GM12875 (cell line): ENCODE measurements at regions not wholly inside any gene's neighbourhood (a gene's known extent, or its start where the extent isn't known, plus 50 kb on each side); places are given as distances from the start of the nearest gene placed in this dataset.

Experiments used
- H3K4me3 ChIP-seq: one replicate; pipeline ENCODE4 v1.5.1; 2011; ENCODE audit warnings: low read depth, low read length, control low read depth
- CTCF ChIP-seq: IDR thresholded peaks from 2 replicates; pipeline ENCODE4 v1.5.1; 2011; ENCODE audit warnings: low read depth, mild to moderate bottlenecking, control low read depth, inconsistent platforms, low read length, moderate library complexity, borderline replicate concordance; ENCODE audit not compliant: insufficient read depth

GRCh38 chr6:6866656-6867403 lies 240.9 kb upstream of the RREB1 start:
- H3K4me3 ChIP-seq, result no peak overlapping the region
- no peak for TF ChIP-seq CTCF

- TF ChIP-seq CTCF, result no peak
Measured at GRCh38 chr6:6867404-6867799, 240.4 kb upstream of the RREB1 start.

GRCh38 chr6:6869094-6869493 lies 238.7 kb upstream of the RREB1 start:
- no peak overlapping the region for H3K4me3 ChIP-seq
- TF ChIP-seq CTCF, result no peak

More at GRCh38 chr6:6867404-6867799, 240.4 kb upstream of the RREB1 start:
- H3K4me3 ChIP-seq, result no peak overlapping the region

GRCh38 chr6:6870921-6871320 lies 236.8 kb upstream of the RREB1 start:
- H3K4me3 ChIP-seq, result no peak overlapping the region
- no peak for TF ChIP-seq CTCF

GRCh38 chr6:6872459-6873344 lies 235.1 kb upstream of the RREB1 start:
- no peak for TF ChIP-seq CTCF
- H3K4me3 ChIP-seq, result no peak overlapping the region

GRCh38 chr6:6873778-6874177 lies 234.0 kb upstream of the RREB1 start:
- no peak for TF ChIP-seq CTCF
- H3K4me3 ChIP-seq, result no peak overlapping the region
